Spinal cord (tissue), 9 donors: ENCODE measurements at regions not wholly inside any gene's neighbourhood (a gene's known extent, or its start where the extent isn't known, plus 50 kb on each side); places are given as distances from the start of the nearest gene placed in this dataset.
A peak's percentile ranks its signal among the peaks of the same experiment; 100 is the strongest.
"Not testable (repeated sequence)": the region's sequence is repeated elsewhere in the genome, so short reads cannot be mapped to it uniquely, and the experiment has no call there.

Experiments used
- DNase-seq, 6 donors: peaks; one replicate each; pipeline versions ENCODE4 v3.0.0 to v3.0.0-alpha.2; 2013 to 2015; ENCODE audit warnings: low spot score in 6 of 6, low read depth in 4 of 6
- H3K27ac ChIP-seq: one replicate; pipeline ENCODE4 v1.5.1; 2013; ENCODE audit warnings: low read depth, low read length, control low read depth
- H3K27me3 ChIP-seq: one replicate; pipeline ENCODE4 v1.6.1; 2013; ENCODE audit warnings: low read length; ENCODE audit not compliant: control insufficient read depth, insufficient read depth
- H3K36me3 ChIP-seq: one replicate; pipeline ENCODE4 v1.6.1; 2013; ENCODE audit warnings: low read length; ENCODE audit not compliant: control insufficient read depth, insufficient read depth
- H3K4me1 ChIP-seq: one replicate; pipeline ENCODE4 v1.6.1; 2013; ENCODE audit warnings: low read length; ENCODE audit not compliant: control insufficient read depth, insufficient read depth
- H3K4me3 ChIP-seq: one replicate; pipeline ENCODE4 v1.5.1; 2013; ENCODE audit warnings: low read depth, low read length, control low read depth
- H3K9me3 ChIP-seq: one replicate; pipeline ENCODE4 v1.6.1; 2013; ENCODE audit warnings: low read length; ENCODE audit not compliant: control insufficient read depth, insufficient read depth
- WGBS: methylation state at CpG from one replicate; pipeline ENCODE4 v1.1.5; 2013; ENCODE audit warnings: missing lambda C conversion rate; ENCODE audit not compliant: insufficient coverage; 5-methylcytosine and 5-hydroxymethylcytosine counted together
- donor health status: healthy.

- Histone ChIP-seq H3K27me3 (no peaks in the 10 kb centered on the region), H3K27ac (no peak overlapping the region), H3K4me1 (no peaks in the 10 kb centered on the region), H3K9me3 (peaks cover 11% of the 10 kb centered on the region), H3K36me3 (no peaks in the 10 kb centered on the region), H3K4me3 (no peak overlapping the region)
- WGBS: 97% methylated on average over 4 of the region's 4 CpGs
- no peak for DNase-seq
Measured at GRCh38 chr14:104230946-104231345, 92.6 kb downstream of the KIF26A start.

GRCh38 chr14:104232070-104232484, 93.7 kb downstream of the KIF26A start:
- H3K36me3 ChIP-seq: no peaks in the 10 kb centered on the region
- 59% methylated on average over 4 of the region's 4 CpGs for WGBS
- no peak overlapping the region for H3K4me3 ChIP-seq
- H3K9me3 ChIP-seq: peaks cover 11% of the 10 kb centered on the region
- H3K4me1 ChIP-seq: no peaks in the 10 kb centered on the region
- no peak overlapping the region for H3K27ac ChIP-seq
- no peaks in the 10 kb centered on the region for H3K27me3 ChIP-seq
- DNase-seq: no peak

GRCh38 chr14:104234007-104234786, 95.8 kb downstream of the KIF26A start:
- DNase-seq, H3K27ac ChIP-seq, H3K27me3 ChIP-seq, H3K9me3 ChIP-seq, H3K4me3 ChIP-seq, H3K36me3 ChIP-seq, H3K4me1 ChIP-seq: not testable (repeated sequence)
- whole genome bisulfite sequencing: 89% methylated on average over 3 of the region's 3 CpGs

- no peaks in the 10 kb centered on the region for H3K27me3 ChIP-seq
- H3K4me3 ChIP-seq: no peak overlapping the region
- H3K4me1 ChIP-seq: peaks cover 9% of the 10 kb centered on the region
- 73% methylated on average over 2 of the region's 2 CpGs for WGBS
- peaks cover 6% of the 10 kb centered on the region for H3K9me3 ChIP-seq
- no peak for DNase-seq
- H3K36me3 ChIP-seq: no peaks in the 10 kb centered on the region
- no peak overlapping the region for H3K27ac ChIP-seq
Measured at GRCh38 chr14:104235686-104236085, 97.3 kb downstream of the KIF26A start.

GRCh38 chr14:104237651-104238423, 99.5 kb downstream of the KIF26A start:
- WGBS: 93% methylated on average over 21 of the region's 24 CpGs
- peaks cover 9% of the 10 kb centered on the region for H3K4me1 ChIP-seq
- H3K9me3 ChIP-seq: peaks cover 6% of the 10 kb centered on the region
- DNase-seq: no peak
- no peak overlapping the region for H3K27ac ChIP-seq
- H3K4me3 ChIP-seq: no peak overlapping the region
- H3K27me3 ChIP-seq: no peaks in the 10 kb centered on the region
- no peaks in the 10 kb centered on the region for H3K36me3 ChIP-seq

- no peak overlapping the region for H3K27ac ChIP-seq
Measured at GRCh38 chr14:104238424-104239184, 100.2 kb downstream of the KIF26A start.

GRCh38 chr14:104239185-104239775, 100.9 kb downstream of the KIF26A start:
- Histone ChIP-seq H3K36me3 (no peaks in the 10 kb centered on the region), H3K4me3 (no peak overlapping the region), H3K27me3 (no peaks in the 10 kb centered on the region), H3K4me1 (peaks cover 9% of the 10 kb centered on the region), H3K9me3 (peaks cover 1% of the 10 kb centered on the region), H3K27ac (no peak overlapping the region)
- no peak for DNase-seq
- 70% methylated on average over 7 of the region's 8 CpGs for WGBS

More at GRCh38 chr14:104238424-104239184, 100.2 kb downstream of the KIF26A start:
- WGBS: 83% methylated on average over 19 of the region's 21 CpGs
- no peak for DNase-seq
- H3K27me3 ChIP-seq: no peaks in the 10 kb centered on the region
- H3K9me3 ChIP-seq: peaks cover 5% of the 10 kb centered on the region
- H3K4me3 ChIP-seq: no peak overlapping the region
- no peaks in the 10 kb centered on the region for H3K36me3 ChIP-seq
- peaks cover 9% of the 10 kb centered on the region for H3K4me1 ChIP-seq

GRCh38 chr14:104239861-104240301, 101.5 kb downstream of the KIF26A start:
- 48% methylated on average over 14 of the region's 17 CpGs for WGBS
- DNase-seq: peak in 1 of 6 donors; percentile 62
- Histone ChIP-seq H3K36me3 (no peaks in the 10 kb centered on the region), H3K4me1 (peaks cover 9% of the 10 kb centered on the region), H3K4me3 (no peak overlapping the region), H3K9me3 (no peaks in the 10 kb centered on the region), H3K27me3 (no peaks in the 10 kb centered on the region), H3K27ac (no peak overlapping the region)

GRCh38 chr14:104240434-104241157, 102.2 kb downstream of the KIF26A start:
- H3K27me3 ChIP-seq: no peaks in the 10 kb centered on the region
- no peak overlapping the region for H3K4me3 ChIP-seq
- WGBS: 88% methylated on average over 5 of the region's 12 CpGs
- H3K9me3 ChIP-seq: peaks cover 5% of the 10 kb centered on the region
- peak in 1 of 6 donors; percentile 4 for DNase-seq
- no peaks in the 10 kb centered on the region for H3K36me3 ChIP-seq
- H3K4me1 ChIP-seq: peaks cover 9% of the 10 kb centered on the region
- no peak overlapping the region for H3K27ac ChIP-seq
